ENCODE measurements at regions not wholly inside any gene's neighbourhood (a gene's known extent, or its start where the extent isn't known, plus 50 kb on each side); places are given as distances from the start of the nearest gene placed in this dataset.
A peak's percentile ranks its signal among the peaks of the same experiment; 100 is the strongest.

DNA sequence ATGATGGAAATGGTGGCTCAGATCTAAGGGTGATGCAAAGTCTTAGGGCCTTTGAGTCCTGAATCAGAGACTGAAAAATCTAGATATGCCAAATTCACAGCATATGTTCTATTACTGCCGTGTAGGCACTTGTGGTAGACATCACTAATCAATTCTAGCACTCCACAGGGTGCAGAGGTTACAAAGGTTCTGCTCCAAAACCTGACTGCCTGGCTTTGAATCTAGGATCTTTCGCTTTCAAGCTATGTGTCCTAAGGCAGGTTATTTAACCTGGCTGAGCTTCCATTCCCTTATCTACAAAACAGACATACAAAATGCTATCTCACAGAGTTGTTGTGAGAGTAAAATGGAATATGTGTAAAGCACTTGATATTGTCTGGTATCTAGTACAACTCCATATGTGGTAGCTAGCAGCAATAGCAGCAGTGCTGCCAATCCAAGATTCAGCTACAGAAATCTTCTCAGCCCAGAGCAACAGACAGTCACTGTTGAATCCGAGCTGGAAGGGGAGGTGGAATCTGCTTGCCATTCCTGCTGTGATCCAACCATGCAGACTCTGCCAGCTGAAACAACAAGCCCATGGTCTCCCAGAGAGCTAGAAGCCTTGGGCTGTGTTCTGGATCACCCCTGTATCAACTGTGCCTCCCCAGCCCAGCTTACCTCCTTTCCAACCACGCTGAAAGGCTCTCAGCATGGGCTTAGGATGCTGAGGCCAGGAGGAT is 206.9 kb downstream of the TFAP2C start:
- DNase-seq (ENCODE audit: low read depth) = no peak

DNA sequence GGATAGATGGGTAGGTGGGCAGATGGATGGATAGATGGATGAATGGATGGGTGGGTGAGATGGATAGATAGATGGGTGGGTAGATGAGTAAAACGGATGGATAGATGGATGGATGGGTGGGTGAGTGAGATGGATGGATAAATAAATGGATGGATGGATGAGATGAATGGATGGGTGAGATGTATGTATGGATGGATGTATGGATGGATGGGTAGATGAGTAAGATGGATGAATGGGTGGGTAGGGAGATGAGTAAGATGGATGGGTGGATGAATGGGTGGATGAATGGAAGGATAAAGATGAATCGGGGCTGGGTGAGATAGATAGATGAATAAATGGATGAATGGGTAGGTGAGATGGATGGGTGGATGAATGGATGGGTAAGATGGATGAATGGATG is 210.1 kb downstream of the TFAP2C start:
- no peak for DNase-seq (ENCODE audit: low read depth)

DNA sequence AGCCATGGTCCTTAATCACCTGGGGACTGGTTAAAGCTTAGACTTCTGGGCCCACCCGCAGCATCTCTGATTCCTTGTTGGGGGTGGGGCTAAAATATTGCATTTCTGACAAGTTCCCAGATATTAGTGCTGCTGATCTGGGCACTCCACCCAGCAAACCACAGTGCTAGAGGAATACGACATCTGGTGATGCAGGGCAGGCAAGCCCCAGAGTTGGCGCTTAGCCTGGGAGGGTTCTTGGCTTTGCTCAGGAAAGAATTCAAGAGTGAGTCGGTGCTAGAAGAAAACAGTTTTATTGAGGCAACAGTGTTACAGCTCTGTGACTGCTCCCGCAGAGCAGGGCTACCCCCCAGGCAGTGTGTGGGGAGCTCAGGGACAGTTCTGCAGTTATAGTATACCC is 210.7 kb downstream of the TFAP2C start:
- DNase-seq (ENCODE audit: low read depth) = no peak

DNA sequence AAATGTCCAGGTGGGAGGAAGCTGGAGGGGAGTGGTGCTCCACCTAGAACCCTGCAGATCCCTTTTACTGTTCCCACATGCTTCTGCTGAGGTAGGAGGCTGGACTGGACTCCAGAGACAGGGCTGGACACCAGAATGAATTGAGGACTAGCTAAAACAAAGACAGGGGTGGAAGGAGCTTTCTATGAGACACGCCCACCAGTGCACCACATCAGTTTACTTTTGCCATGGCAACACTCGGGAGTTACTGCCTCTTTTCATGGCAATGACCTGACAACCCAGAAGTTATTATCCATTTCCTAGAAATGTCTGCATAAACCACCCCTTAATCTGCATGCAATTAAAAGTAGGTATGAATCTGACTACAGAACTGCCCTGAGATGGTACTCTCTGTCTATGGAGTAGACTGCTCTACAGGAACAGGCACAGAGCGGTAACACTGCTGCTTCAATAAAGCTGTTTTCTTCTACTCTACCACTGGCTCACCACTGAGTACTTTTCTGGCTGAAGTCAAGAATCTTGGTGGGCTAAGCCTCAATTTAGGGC is 211.7 kb downstream of the TFAP2C start:
- DNase-seq (ENCODE audit: low read depth) = no peak

DNA sequence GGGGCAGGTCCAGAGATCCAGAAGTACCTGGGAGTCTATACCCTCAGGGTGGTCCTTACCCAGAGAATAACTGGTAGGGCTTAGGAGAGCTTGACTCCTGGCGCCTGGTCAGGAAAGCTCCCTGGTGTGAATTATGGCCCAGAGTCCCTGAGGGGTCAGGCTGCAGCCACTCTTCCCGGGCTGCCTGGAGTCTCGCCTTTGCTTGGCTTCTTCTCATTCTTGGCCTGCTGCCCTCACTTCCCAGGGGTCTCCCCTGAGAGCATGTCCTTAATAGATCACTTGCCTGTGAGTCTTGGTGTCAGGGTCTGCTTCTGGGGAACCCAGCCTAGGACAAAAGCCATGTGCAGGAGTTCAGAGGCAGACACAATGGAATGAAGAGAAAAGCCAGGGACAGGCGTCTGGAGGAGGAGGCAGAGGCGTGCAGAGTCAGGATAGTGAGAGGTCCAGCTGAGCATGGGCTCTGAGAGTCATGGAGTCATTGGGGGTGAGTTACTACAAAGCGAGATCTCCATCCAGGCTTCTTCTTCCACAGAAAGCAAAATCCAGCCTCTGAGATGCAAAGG is 212.3 kb downstream of the TFAP2C start:
- DNase-seq (ENCODE audit: low read depth) = no peak

DNA sequence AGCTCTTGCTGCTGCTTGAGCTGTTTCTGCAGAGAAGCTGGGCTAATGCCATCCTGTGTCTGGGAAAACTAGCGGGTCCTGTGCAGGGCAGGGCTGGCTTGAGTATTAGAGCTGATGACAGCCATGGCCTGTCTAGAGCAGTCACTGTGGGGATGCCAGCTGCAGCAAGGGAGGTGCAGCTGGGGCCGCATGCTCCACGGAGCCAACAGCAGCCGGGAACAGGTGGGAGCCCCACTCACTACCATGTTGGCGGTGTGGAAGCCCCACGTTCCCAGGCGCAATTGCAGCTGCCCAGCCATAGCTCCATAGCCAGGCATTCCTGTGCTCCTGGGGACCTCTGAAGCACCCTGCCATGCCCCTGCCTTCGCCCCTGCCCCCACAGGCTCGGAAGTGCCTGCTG is 212.9 kb downstream of the TFAP2C start:
- no peak for DNase-seq (ENCODE audit: low read depth)

DNA sequence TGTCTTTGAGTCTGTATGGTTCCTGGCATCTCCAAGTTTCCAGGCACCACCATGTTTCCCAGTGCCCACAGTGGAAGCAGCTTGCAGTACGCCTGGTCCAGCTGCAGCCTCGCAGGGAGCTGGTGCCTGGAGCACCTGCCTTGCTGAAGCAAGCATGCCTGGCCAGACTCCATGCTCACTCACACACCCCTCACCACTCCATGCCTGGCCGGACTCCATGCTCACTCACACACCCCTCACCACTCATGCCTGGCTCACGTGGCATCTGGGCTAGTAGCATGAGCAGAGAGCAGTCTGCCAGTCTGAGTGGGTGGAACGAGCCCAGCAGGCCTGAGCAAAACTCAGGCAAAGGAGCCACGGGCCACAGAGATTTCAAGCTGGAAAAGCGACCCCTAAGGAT is 214.3 kb downstream of the TFAP2C start:
- no peak for DNase-seq (ENCODE audit: low read depth)

DNA sequence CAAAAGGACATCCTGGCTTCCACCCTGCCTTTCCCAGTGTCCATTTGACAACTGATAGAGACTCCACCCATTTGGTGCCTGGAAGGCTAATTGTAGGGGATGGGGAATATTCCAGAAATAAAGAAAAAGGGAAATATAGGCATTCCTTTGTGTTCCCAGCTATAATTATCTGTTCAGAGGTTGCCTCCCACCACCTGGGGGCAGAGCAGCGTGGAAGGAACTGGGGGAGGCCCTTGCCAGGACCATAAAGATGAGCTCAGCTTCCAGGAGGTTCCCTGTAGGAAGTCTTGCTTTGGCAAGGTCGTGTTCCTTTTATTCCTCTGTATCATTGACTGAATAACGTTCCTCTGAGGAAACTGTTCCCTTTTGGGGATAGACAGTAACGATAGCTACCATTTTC is 214.7 kb downstream of the TFAP2C start:
- no peak for DNase-seq (ENCODE audit: low read depth)

DNA sequence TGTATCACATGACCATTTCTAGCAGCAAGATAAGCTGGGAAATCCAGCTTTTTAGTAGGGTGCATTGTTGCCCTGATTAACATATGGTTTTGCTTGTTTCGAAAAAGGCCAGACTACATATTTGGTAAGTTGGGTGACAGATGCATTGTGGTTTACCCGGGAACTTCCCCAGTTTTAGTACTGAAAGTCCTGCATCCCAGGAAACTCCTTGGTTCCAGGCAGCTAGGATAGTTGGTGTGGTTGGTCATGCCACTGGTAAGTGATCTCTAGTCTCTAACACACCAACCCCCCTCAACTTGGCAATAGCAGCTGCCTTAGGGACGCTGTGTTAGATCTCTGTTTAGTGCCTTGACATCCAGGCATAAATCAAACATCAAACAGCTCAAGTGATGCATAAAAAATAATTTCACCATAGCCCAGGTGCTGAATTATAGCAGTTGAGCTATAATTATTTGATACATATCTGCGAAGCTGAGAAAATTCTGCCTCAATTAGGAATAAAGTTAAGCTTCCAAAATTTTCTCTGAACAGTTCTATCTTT is 216.5 kb downstream of the TFAP2C start:
- no peak for DNase-seq (ENCODE audit: low read depth)

DNA sequence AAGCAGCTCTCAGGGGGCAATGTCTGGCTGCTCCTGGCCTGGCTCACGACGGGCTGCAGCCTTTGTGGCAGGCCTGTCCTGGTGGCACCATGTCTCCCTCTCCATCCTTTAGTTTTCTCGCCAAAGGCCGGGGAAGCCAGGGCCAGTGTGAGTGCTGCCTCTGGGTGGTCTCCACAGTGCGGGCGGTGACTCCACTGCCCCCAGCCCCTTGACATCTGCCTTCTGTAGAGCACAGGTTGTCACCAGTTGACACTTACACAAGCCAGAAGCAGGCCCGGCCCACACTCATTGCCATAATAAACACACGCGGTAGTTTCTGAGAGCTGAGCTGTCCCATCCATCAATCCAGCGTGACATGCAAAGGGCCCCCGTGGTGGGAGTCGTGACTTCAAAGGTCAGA is 219.5 kb downstream of the TFAP2C start:
- DNase-seq (ENCODE audit: low read depth) = no peak

DNA sequence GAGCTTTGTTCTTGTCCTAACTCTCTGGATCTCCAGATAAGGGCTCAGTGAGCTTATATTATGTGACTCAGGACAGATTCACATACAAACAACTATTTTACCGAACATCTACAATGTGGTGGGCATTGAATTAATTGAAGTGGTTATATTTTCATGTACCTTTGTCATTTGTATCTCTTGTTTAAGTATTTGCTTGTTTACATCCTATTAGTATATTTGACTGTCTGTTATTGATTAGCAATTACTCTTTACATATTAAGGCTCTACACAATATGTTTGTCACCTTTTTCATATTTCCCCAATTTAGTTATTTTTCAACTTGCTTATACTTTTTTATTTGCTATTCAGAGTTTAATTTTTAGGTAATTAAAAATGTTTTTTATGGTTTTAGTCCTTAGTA is 222.4 kb downstream of the TFAP2C start:
- no peak for DNase-seq (ENCODE audit: low read depth)

DNA sequence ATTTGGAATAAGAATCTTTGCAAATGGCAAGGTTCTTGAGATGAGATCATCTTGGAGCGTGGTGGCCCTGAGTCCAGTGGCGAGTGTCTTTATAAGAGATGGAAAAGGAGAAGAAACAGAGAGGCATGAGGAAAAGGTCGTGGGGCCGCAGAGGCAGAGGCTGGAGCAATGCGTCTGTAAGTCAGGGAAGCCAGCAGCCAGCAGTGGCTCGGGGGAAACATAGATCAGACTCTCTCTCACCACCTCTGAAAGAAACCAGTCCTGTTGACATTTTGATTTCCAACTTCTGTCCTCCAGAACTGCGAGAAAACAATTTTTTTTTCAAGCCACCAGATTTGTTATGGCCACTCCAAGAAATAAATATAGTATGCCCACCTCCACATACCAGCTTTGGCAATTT is 226.6 kb downstream of the TFAP2C start:
- DNase-seq (ENCODE audit: low read depth) = peak; percentile 13

DNA sequence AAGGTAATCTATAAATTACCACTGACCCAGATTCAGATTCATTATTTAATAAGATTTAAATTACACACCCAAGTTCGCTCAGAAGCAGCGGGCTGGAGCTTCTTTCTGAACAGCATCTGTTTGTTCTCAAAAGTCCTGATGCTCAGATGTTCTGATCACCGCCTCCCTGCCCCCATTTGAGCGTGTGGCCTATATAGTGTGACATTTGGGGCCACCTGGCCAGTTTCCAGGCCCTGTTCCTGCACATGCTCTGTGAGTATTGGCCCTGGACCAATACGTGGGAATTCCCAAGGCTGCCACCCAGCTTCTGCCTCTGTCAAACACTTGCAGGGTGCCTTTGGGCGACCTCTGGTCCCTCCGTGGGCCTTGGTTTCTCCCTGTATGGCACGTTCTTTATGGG is 228.8 kb downstream of the TFAP2C start:
- no peak for DNase-seq (ENCODE audit: low read depth)

DNA sequence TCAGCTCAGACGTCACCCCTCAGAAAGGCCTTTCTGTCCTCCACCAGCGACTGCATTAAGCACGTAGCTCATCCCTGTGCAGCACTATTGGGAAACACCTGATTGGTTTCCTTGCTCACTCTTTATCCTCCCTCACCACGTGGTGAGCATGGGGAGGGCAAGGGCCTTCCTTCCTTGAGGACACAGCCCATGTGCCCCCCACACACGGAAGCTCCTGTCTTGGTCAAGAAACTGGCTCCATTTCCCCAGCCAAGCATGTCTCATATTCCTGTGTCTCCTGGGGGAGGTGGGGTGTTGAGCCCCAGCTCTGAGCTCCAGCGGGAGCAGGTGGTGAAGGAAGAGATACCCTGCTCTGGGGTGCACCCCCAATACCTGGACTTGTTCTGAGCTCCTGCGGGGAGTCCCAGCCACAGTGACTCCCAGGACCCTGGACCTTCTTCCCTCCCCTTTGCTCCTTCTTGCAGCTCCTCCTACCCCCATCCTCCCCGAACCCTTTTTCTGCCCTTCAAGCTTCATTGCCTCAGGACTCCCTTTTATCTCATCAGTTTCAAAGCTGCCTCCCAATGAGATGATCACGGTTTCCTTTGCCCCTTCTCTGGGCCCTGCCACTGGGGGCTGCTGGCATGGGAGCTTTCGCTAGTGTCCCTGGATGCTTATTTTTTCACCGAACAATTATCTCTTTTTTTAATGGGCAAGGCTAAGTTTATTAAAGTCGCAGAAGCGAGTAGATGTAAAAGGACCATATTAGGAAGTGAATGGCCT is 230.1 kb downstream of the TFAP2C start:
- no peak for DNase-seq (ENCODE audit: low read depth)

DNA sequence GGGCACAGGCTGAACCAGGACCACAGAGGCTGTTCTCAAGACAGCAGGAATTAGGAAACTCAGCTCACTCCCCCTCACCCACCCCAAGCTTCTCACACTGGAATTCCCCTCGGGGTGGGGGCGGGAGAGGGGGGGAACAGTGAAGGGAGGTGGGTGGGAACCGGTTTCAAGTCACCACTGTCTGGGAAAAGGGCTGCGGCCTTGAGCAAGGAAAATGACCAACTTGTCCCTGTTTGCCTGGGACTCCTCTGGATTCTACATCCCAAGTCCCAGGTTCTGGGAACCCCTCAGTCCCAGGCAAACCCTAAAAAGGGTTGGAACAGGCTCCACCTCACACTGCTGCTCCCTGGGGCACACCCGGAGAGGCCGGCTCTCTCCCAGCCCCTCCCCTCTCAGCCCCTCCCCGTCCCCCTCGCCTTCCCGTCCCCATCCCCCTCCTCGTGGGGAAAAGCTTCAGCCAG is 230.7 kb downstream of the TFAP2C start:
- no peak for DNase-seq (ENCODE audit: low read depth)

DNA sequence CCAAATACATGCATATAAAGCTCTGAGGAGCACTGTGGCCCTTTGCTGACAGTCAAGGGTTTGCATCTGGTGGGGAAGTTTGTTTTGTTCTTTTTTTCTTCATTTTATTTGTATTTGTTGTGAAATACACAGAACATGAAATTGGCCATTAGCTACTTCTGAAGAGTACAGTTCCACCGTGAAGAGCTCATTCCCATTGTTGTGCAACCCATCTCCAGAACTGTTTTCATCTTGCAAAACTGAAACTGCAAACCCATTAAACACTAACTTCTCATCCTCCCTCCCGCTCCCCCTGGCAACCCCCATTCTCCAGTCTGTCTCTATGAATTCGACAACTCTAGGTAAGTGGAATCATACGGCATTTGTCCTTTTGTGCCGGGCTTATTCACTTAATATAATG is 231.3 kb downstream of the TFAP2C start:
- no peak for DNase-seq (ENCODE audit: low read depth)

DNA sequence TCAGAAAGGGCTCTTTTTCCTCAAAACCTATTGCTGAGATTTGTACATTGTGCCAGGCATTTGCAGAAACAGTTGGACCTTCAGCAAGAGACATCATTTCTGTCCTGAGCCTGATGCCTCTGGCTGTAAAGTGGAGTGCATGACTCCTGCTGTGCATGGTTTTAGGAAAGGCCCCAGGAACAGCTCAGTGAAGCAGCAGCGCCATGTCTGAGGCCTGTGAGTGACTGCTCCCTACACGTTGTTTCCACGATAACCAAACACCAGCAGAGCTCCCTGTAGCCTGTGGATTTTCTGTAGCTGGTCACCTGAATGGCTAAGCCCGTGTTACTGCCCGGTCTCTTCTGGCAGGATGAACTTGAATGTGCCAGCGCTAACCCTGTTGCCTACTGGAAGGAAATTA is 232.5 kb downstream of the TFAP2C start:
- DNase-seq (ENCODE audit: low read depth) = no peak

DNA sequence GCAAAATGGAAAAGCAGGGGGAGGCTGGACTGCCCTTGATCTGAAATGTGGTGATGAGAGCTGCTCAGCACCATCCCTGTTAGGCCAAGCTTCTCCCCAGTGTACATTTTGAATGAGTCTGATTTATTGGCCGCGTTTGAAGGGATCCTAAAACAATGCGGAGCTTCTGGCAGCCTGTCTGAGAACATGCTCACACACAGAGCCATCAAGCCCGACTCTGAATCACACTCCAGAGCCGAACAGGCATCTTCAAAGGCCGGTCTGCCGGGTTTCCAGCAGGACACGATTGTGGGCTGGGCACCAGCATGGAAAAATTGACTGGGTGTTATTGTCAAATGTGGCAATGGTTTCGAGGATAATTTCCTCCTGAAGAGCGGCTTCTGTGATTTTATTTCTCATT is 235.9 kb downstream of the TFAP2C start:
- DNase-seq (ENCODE audit: low read depth) = no peak

DNA sequence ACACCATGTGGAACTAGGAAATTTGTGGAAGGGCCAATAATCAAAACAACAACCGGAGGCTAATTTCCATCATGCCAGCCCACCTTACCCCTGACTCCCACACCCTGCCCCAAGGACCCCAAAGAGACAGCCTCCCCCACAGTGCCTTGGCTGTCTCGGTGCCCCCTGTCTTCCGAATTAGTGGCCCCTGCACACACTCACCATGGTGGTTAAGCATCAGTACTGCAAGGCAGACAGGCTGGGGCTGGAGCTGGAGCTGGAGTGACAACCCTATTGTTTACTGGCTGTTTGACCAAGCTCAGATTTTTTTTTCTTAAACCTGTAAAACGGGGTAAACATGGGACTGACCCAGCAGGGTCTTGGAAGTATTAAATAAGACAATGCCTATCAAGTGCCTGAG is 238.0 kb downstream of the TFAP2C start:
- DNase-seq (ENCODE audit: low read depth) = no peak

DNA sequence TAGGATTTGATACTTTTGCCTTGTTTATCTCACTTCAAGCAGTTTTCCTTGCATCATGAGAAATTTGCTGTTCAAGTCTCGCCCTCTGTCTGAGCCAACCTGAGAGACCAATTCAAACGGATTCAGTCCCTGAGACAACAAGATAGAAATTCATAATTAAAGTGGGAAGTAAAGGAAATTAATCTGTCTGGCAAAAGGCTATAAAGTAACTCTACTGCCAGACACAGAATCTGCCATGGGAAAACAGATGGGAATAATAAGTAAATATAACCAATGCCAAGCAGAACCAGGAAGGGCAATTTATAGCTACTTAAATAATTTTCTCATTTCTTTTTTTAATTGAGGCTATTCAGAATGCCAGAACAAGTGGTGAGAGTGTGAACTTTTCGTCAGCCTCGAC is 239.6 kb downstream of the TFAP2C start:
- no peak for DNase-seq (ENCODE audit: low read depth)

DNA sequence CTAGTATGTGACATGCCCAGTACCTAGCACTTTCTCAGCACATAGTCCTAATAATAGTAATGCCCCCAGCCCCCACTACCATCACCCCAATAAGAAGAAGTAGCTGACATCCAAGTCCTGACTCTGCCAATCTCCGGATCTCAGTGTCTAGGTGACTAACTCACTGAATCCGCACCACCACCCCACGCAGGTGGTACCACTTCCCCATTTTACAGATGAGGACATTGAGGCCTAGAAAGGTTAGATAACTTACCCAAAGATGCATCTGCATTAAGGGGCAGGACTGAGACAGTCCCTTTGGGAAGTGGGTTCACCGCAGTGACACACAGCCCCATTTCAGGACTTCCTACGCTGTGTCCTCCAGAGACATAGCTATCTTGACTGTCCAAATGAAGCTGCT is 241.2 kb downstream of the TFAP2C start:
- DNase-seq (ENCODE audit: low read depth) = no peak

DNA sequence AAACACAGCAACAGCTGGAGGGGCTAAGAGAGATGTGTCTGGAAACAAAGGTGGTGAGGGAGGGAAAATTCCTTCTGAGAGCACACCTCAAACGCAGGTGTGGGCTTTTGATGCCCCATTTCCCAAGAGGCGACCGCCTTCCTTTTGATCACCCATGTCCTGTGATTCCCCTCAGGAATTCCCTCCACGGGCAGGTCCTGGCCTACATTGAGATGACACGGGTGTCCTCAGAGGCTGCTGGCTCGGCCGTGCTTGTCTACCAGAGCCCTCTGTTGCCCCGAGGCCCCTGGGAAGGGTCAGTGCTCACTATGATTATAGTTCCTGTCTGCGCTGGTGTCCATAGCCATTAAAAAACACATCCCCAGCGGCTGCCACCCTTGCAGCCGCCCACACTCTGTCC is 242.6 kb downstream of the TFAP2C start:
- no peak for DNase-seq (ENCODE audit: low read depth)
